Fibroblast of lung (primary cell): ENCODE measurements at regions not wholly inside any gene's neighbourhood (a gene's known extent, or its start where the extent isn't known, plus 50 kb on each side); places are given as distances from the start of the nearest gene placed in this dataset.

Experiments
- DNase-seq, 2 donors: peaks; one replicate each; pipeline versions ENCODE4 v3.0.0 to v3.0.0-alpha.2; 2010; ENCODE audit warnings: low read depth in 2 of 2
- H2AFZ ChIP-seq: 2 replicates; pipeline ENCODE4 v1.5.1; 2012; ENCODE audit warnings: low read length, control low read depth, inconsistent platforms
- H3K27ac ChIP-seq: 2 replicates; pipeline ENCODE4 v1.5.1; 2011; ENCODE audit warnings: low read length, control low read depth; ENCODE audit not compliant: insufficient read depth
- H3K27me3 ChIP-seq: 2 replicates; pipeline ENCODE4 v1.5.1; 2011; ENCODE audit warnings: mild to moderate bottlenecking, low read length; ENCODE audit not compliant: control insufficient read depth, insufficient read depth
- H3K36me3 ChIP-seq: 2 replicates; pipeline ENCODE4 v1.5.1; 2011; ENCODE audit warnings: low read length; ENCODE audit not compliant: control insufficient read depth, insufficient read depth
- H3K4me1 ChIP-seq: 2 replicates; pipeline ENCODE4 v1.5.1; 2011; ENCODE audit warnings: low read length; ENCODE audit not compliant: control insufficient read depth, insufficient read depth; ENCODE audit errors: extremely low read depth
- H3K4me2 ChIP-seq: 2 replicates; pipeline ENCODE4 v1.5.1; 2011; ENCODE audit warnings: low read length, control low read depth; ENCODE audit not compliant: insufficient read depth; ENCODE audit errors: extremely low read depth
- H3K4me3 ChIP-seq, 4 experiments: fragments of 200-600 bp in 1 of 4; sonication (generic) in 1 of 4; replicated peaks in 1 of 4; 2 replicates each; pipeline ENCODE4 v1.5.1; 2011 to 2016; ENCODE audit warnings: low read length in 4 of 4, low read depth in 3 of 4, mild to moderate bottlenecking in 3 of 4, control low read depth in 2 of 4, inconsistent platforms in 1 of 4, mixed read lengths in 1 of 4; ENCODE audit not compliant: insufficient read depth in 1 of 4; ENCODE audit errors: control extremely low read depth in 1 of 4
- H3K79me2 ChIP-seq: 2 replicates; pipeline ENCODE4 v1.5.1; 2012; ENCODE audit warnings: mild to moderate bottlenecking, low read length, inconsistent platforms; ENCODE audit not compliant: control insufficient read depth, insufficient read depth
- H3K9ac ChIP-seq: 2 replicates; pipeline ENCODE4 v1.5.1; 2011; ENCODE audit warnings: mild to moderate bottlenecking, low read length, control low read depth; ENCODE audit not compliant: insufficient read depth
- H3K9me3 ChIP-seq: 2 replicates; pipeline ENCODE4 v1.5.1; 2012; ENCODE audit warnings: low read depth, low read length; ENCODE audit not compliant: control insufficient read depth, insufficient read depth
- H4K20me1 ChIP-seq: 2 replicates; pipeline ENCODE4 v1.5.1; 2011; ENCODE audit warnings: low read length; ENCODE audit not compliant: control insufficient read depth, insufficient read depth; ENCODE audit errors: extremely low read depth
- EZH2 ChIP-seq: IDR thresholded peaks from 2 replicates; pipeline ENCODE4 v1.5.1; 2012; ENCODE audit warnings: low read length, control low read depth, mild to moderate bottlenecking; ENCODE audit errors: missing control alignments
- TF ChIP-seq, protein P1 (sequence below), 2 donors: IDR thresholded peaks in 1 of 2; conservative IDR thresholded peaks in 1 of 2; 1 replicate in 1 of 2; 2 replicates in 1 of 2; pipeline ENCODE4 v1.5.1; 2011 to 2012; ENCODE audit warnings: low read length in 2 of 2, control low read depth in 1 of 2, inconsistent platforms in 1 of 2, low read depth in 1 of 2, mild to moderate bottlenecking in 1 of 2

DNA sequence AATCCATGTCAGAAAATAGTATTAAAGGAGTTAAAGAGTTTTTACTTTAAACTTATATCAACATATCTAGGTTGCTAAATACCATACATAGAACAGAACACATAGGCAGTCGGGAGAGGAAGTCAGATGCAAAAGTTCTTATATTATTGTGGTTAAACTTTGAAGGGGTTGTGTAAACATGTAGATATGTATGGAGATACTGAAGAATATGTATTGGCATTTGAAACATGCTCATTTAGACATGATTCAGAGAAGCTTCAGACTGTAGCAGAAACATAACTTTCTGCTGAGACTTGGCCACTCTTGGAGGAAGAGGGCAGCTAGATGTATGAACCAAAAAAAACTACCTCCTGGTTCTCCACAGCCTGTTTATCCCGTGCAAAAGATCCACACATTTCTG is 103.5 kb upstream of the FERD3L start:
- H2AFZ ChIP-seq: no peak overlapping the region
- no peaks in the 10 kb centered on the region for H3K79me2 ChIP-seq
- H4K20me1 ChIP-seq: no peaks in the 10 kb centered on the region
- no peak overlapping the region for H3K4me3 ChIP-seq
- H3K27ac ChIP-seq: no peak overlapping the region
- DNase-seq: peak; percentile 15 to 68
- H3K4me2 ChIP-seq: no peak overlapping the region
- H3K36me3 ChIP-seq: no peaks in the 10 kb centered on the region
- no peak overlapping the region for H3K9ac ChIP-seq
- H3K9me3 ChIP-seq: no peaks in the 10 kb centered on the region
- TF ChIP-seq, protein P1, sequence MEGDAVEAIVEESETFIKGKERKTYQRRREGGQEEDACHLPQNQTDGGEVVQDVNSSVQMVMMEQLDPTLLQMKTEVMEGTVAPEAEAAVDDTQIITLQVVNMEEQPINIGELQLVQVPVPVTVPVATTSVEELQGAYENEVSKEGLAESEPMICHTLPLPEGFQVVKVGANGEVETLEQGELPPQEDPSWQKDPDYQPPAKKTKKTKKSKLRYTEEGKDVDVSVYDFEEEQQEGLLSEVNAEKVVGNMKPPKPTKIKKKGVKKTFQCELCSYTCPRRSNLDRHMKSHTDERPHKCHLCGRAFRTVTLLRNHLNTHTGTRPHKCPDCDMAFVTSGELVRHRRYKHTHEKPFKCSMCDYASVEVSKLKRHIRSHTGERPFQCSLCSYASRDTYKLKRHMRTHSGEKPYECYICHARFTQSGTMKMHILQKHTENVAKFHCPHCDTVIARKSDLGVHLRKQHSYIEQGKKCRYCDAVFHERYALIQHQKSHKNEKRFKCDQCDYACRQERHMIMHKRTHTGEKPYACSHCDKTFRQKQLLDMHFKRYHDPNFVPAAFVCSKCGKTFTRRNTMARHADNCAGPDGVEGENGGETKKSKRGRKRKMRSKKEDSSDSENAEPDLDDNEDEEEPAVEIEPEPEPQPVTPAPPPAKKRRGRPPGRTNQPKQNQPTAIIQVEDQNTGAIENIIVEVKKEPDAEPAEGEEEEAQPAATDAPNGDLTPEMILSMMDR (conservative IDR thresholded peaks at IDR 0.05 in 1 of 2, IDR thresholded peaks at IDR 0.05 in 1 of 2; ENCODE audit: low read depth in 1 of 2, low read length in 2 of 2): no peak
- no peak for TF ChIP-seq EZH2
- H3K4me1 ChIP-seq: no peaks in the 10 kb centered on the region
- H3K27me3 ChIP-seq: no peaks in the 10 kb centered on the region

DNA sequence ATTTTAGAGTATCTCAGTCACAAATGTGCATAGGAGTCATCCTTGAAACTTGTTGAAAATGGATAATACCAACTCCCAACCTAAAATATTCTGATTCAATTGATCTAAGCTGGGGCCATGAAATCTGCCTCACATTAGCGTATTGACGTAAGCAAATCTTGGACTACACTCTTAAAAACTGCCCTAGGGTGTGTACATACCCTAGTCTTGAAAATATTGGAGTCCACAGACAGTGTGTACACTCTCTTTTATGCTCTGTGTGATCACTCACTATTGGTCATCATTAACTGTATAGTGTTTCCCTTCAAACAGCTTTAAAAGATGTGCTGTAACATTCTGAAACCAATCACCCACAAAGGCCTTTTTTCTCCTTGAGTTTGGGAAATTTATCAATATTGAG is 102.9 kb upstream of the FERD3L start:
- no peak overlapping the region for H2AFZ ChIP-seq
- no peaks in the 10 kb centered on the region for H3K9me3 ChIP-seq
- TF ChIP-seq, protein P1 (conservative IDR thresholded peaks at IDR 0.05 in 1 of 2, IDR thresholded peaks at IDR 0.05 in 1 of 2; ENCODE audit: low read depth in 1 of 2, low read length in 2 of 2): no peak
- TF ChIP-seq EZH2: no peak
- DNase-seq: no peak
- H3K4me2 ChIP-seq: no peak overlapping the region
- no peaks in the 10 kb centered on the region for H3K79me2 ChIP-seq
- no peaks in the 10 kb centered on the region for H3K36me3 ChIP-seq
- H3K4me1 ChIP-seq: no peaks in the 10 kb centered on the region
- H3K27ac ChIP-seq: no peak overlapping the region
- no peaks in the 10 kb centered on the region for H3K27me3 ChIP-seq
- H4K20me1 ChIP-seq: no peaks in the 10 kb centered on the region
- no peak overlapping the region for H3K9ac ChIP-seq
- H3K4me3 ChIP-seq: no peak overlapping the region

DNA sequence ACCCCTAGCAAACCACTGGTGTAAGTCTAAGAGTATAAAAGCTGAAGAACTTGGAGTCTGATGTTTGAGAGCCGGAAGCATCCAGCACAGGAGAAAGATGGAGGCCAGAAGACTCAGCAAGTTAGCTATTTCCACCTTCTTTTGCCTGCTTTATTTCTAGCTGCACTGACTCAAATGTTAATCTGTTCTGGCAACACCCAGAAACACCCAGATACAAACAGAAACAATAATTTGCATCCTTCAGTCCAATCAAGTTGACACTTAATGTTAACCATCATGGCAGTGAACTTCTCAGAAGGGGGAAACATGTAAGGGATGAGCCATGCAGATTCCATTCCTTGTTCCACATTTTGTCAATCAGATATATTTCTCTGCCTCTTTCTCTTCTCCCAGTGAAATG is 101.8 kb upstream of the FERD3L start:
- Histone ChIP-seq H3K27ac (no peak overlapping the region), H3K27me3 (no peaks in the 10 kb centered on the region), H3K79me2 (no peaks in the 10 kb centered on the region), H3K4me3 (no peak overlapping the region), H3K9me3 (no peaks in the 10 kb centered on the region), H3K36me3 (no peaks in the 10 kb centered on the region), H3K4me1 (no peaks in the 10 kb centered on the region), H2AFZ (no peak overlapping the region), H3K9ac (no peak overlapping the region), H4K20me1 (no peaks in the 10 kb centered on the region), H3K4me2 (no peak overlapping the region)
- TF ChIP-seq EZH2: no peak
- TF ChIP-seq, protein P1 (conservative IDR thresholded peaks at IDR 0.05 in 1 of 2, IDR thresholded peaks at IDR 0.05 in 1 of 2; ENCODE audit: low read depth in 1 of 2, low read length in 2 of 2): no peak
- DNase-seq: no peak
